GM18907 (cell line): ENCODE measurements at regions not wholly inside any gene's neighbourhood (a gene's known extent, or its start where the extent isn't known, plus 50 kb on each side); places are given as distances from the start of the nearest gene placed in this dataset.
"Not testable (repeated sequence)": the region's sequence is repeated elsewhere in the genome, so short reads cannot be mapped to it uniquely, and the experiment has no call there.

Experiments
- ATAC-seq: cut with Tn5 transposase; IDR thresholded peaks from one replicate; pipeline ENCODE4 v1.9.1; 2021; ENCODE audit warnings: mild to moderate bottlenecking, moderate library complexity; ENCODE audit not compliant: unreplicated experiment

DNA sequence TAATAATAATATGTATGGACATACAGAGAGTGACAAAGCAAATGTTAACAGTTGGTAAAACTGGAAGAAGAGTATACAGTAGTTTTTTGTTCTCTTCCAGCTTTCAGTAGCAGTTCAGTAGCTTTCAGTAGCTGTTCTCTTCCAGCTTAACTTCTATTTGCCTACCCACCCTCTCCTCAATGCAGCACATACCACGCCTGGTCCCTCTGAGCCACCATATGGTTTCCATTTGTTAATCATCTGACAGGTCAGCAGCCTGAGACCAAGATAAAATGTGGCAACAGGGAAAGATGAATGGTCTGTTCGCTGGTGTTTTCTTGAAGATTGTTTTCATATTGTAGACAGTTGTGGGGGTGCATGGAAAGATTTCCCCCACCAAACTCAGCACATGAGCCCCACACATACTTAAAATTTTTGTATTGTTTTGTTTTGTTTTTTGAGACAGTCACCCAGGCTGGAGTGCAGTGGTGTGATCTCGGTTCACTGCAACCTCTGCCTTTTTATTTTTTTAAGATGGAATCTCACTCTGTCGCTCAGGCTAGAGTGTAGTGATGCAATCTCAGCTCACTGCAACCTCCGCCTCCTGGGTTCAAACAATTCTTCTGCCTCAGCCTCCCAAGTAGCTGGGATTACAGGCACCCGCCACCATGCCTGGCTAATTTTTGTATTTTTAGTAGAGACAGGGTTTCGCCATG, 56.8 kb downstream of the ATP6V0E2 start:
- not testable (repeated sequence) for ATAC-seq

DNA sequence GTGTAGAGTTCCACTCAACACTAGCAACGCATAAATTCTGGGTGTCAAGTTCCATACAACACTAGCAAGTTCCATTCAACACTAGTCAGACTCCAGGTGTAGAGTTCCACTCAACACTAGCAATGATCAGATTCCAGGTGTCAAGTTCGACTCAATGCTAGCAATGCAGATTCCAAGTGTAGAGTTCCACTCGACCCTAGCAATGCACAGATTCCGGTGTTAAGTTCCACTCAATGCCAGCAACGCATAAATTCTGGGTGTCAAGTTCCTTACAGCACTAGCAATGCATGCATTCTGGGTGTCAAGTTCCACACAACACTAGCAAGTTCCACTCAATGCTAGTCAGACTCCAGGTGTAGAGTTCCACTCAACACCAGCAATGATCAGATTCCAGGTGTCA, 60.0 kb downstream of the ATP6V0E2 start:
- ATAC-seq, result not testable (repeated sequence)

DNA sequence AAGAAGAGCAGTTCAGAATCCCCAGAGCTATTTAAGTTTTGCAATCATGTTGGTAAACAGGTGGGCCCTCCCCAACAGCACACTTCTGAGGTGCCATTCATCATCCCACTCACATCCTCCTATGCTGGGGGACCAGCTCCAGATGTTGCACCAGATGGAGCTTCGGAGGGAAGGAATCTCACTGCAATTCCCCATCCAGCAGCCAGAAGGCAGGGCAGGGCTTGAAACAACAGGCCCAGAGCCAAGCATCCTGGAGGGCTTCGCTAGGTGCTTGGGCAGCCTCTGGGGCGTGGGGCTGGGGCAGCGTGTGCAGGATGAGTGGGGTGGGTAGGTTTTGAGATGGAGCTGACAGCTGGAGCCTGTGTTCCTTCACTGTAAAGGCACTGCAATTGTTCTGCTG, 73.6 kb downstream of the ATP6V0E2 start:
- not testable (repeated sequence) for ATAC-seq

DNA sequence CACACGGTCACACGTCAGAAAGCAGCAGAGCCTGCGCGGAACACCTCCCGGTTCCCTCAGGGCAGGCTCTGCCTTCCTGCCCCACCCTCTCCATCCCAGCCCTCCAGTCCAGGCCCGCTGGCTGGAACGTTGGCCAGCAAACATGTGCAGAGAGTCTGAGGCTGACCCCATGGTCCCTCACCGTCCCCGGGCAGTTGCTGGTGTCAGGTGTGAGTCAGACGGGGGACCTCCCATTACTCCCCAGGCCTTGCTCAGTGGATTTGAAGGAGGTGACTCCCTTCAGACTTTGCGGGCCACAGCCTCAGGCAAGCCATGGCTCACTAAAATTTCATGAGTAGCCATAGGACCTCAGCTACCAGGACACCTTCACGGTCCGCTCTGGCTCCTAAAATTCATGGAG, 74.7 kb downstream of the ATP6V0E2 start:
- not testable (repeated sequence) for ATAC-seq

DNA sequence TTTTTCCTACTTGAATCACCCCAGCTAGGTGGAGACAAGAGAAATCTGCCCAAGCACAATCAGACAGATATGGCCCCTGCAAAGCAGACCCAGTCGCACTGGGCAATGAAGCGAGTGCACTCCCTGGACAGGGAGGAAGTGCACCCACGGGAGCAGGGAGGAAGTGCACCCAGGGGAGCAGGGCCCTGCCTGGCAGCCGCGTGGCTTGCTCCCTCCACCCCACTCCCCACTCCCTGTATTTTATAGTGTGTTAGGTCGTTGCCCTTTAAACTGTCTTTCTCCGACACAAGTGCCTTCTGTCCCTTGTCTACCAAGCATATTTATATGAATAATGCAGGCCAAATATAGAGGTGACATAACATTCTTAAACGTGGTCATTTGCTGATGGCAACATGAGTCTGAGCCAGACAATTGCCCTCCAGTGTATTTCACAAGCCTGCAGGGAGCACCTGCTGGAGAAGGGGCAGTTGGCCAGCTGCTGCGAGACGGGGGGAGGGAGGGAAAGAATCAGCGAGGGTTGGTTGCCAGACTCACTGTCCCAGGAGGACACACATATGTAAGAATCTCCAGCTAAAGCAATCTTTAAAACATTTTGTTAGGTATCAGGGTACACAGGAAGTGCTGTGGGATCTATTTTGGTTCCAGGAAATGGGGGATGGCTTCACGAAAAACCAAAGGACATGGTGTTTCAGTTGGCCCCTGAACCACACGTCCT, 76.3 kb downstream of the ATP6V0E2 start:
- peak; percentile 53 for ATAC-seq

DNA sequence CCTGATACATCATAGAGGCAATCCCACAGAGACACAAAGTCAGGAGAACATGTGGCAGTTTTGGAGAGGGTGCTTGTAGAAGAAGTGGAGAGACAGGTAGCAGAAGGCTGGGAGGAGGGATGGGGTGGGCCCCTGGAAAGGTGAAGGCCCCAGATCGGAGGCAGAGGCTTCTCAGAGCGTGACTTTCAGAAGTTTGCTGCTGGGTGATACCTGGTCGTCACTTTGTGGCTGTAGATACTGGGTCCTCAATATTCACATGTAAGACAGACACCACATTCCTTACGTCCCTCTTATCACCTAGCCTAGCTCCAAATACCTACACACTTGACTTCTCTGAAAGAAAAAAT, 76.8 kb downstream of the ATP6V0E2 start:
- peak; percentile 52 for ATAC-seq

DNA sequence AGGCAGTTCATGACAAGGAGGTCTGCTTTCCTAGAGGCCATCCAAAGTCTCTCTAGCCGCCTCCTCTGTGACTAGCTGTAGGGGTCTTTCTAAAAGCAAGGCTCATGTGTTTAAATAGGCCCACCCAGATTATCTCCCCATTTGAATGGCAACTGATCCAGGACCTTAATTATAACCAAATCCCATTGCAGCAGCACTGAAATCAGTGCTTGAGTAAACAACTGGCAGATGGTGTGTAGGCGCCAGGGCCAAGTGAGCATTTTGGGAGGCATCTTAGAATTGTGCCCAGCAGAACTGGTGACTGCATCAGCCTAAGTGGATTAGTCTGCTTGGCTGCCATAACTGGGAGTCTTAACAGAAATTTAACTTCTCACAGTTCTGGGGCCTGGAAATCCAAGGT, 77.8 kb downstream of the ATP6V0E2 start:
- not testable (repeated sequence) for ATAC-seq

DNA sequence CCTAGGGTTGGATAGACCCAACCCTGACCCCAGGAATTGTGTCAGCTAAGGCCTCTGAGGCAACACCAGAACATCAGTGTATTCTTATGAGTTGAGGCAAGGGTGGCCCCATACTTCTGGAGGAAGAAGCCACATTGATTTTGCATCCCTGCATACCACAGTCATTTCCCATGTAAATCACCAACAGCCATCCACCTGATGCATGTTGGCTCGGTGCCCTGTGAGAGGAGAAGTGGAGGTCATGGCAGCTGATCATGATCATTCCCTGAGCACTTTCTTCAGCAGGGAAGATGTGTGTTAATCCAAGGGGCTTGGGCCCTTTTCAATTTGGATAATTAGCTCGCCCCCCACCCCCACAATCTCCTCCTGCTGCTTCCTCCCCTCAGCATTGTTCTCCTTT, 85.1 kb downstream of the ATP6V0E2 start:
- not testable (repeated sequence) for ATAC-seq

DNA sequence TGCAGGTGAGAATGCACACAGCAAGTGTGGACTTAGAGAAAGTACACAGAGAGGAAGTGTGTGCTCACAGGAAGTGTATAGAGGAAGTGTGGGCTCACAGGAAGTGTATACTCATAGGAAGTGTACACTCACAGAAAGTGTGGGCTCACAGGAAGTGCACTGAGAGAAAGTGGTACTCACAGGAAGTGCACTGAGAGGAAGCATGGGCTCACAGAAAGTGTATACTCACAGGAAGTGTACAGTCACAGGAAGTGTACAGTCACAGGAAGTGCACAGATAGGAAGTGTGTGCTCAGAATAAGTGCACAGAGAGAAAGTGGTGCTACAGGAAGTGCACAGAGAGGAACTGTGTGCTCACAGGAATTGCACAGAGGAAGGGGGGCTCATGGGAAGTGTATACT, 87.1 kb downstream of the ATP6V0E2 start:
- not testable (repeated sequence) for ATAC-seq

DNA sequence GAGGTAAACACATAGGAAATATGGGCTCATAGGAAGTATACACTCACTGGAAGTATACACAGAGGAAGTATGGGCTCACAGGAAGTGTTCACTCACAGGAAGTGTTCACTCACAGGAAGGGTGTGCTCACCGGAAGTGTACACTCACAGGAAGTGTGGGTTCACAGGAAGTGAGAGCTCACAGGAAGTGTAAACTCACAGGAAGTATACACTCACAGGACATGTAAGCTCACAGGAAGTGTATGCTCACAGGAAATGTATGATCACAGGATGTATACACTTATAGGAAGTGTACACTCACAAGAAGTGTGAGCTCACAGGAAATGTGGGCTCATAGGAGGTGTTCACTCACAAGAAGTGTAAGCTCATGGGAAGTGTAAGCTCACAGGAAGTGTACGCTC, 88.1 kb downstream of the ATP6V0E2 start:
- not testable (repeated sequence) for ATAC-seq

DNA sequence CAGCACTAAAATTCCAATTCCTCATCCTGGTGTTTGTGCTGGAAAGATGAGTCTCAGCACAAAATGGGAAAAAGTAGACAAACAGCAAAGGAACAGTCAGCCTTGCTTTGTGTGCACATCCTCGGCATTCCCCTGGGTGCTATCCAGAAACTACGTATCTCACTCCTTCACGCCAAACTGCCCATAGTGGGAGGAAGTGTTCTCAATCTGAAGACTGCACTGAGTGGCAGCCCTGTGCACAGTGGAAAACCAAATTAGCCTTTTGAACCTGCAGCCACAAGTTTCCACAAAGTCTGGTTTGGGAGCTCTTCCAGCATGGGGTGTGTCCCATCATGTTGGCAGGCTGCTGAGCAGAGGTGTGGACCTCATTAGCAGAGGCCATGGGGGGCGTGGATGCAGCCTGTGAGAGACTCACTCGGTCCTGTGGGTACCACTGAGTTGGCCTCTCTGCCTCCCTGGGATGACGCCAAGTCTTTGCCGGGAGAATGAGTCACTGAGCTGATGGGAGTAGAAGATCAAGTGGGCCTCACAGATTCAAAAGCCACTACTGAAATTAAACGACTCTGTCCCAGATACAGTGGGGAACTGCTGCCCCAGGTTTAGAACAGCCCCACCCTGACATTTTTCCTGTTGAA, 89.0 kb downstream of the ATP6V0E2 start:
- not testable (repeated sequence) for ATAC-seq

DNA sequence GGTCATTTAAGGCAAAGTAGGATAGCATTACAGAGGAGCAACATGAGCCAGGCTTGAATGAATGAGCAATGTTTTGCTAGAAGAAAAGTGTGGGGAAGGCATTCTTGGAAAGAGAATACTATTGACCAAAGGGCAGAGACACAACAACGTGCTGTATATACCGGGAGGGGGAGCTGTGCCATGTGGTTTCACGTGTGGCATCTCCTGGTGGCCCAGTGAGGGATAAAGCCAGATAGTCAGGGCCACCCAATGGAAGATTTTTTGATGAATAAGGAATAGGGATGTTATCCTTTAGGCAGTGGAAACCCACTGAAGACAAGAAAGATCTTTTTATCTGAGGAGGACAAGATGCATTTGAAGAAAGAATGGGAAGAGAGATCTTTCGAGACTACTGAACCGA, 90.2 kb downstream of the ATP6V0E2 start:
- not testable (repeated sequence) for ATAC-seq

DNA sequence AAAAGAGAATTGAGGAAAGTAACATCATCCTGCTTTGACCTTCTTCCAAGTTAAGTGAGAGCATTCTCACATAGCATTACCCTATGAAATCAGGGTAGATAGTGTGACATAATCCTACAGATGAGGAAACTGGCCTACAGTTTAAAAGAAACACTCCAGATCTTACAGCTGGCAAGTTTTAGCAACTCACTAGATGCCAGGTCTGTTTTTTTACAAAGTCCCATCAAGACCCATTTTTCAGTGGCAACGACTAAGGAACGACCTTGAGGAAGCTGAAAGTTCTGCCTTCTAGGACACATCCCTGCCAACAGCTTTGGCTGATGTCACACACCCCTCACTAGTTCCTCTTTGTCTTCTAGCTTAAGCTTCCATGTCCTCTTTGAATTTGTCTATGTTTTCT, 92.7 kb downstream of the ATP6V0E2 start:
- not testable (repeated sequence) for ATAC-seq

DNA sequence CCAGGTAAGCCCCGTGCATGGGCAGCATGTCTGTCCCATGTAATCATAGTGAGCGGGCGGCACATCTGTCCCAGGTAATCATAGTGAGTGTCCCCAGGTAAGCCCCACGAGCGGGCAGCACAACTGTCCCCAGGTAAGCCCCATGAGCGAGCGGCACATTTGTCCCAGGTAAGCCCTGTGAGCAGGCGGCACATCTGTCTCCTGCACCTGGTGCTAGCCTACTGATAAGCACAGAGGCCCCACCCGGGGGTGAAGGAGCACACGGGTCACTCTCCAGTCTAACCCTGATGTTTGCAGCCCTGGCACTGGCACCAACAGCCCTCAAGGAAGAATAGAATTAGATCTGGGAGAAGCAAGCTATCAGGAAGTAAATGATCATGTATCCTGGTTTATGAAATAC, 99.2 kb downstream of the ATP6V0E2 start:
- ATAC-seq, result not testable (repeated sequence)

DNA sequence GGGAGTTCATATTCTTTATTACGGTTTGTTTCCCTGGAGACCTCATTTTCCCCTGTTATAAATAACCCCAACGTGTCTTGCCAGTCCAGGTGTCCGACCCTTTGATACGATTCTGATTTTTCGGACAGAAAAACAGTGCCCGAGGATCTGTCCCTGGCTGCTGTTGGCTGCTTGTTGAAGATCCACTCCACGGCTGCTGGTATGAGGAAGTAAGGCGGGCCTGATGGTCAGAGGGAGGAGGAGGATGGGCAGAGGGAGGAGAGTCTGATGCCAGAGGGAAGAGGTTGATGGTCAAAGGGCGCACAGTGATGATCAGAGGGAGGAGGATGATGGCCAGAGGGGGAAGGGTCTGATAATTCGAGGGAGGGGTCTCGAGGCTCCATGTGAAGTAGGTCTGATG, 99.9 kb downstream of the ATP6V0E2 start:
- not testable (repeated sequence) for ATAC-seq

DNA sequence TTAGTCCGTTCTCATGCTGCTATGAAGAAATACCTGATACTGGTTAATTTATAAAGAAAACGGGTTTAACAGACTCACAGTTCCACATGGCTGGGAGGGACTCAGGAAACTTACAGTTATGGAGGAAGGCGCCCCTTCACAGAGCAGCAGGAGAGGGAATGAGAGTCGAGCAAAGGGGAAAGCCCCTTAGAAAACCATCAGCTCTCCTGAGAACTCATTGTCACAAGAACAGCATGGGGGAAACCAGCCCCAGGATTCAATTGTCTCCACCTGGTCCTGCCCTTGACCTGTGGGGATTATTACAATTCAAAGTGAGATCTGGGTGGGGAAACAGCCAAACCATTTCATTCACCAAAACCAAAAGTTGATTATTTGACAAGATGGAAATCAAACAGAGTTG, 101.8 kb downstream of the ATP6V0E2 start:
- ATAC-seq, result not testable (repeated sequence)

DNA sequence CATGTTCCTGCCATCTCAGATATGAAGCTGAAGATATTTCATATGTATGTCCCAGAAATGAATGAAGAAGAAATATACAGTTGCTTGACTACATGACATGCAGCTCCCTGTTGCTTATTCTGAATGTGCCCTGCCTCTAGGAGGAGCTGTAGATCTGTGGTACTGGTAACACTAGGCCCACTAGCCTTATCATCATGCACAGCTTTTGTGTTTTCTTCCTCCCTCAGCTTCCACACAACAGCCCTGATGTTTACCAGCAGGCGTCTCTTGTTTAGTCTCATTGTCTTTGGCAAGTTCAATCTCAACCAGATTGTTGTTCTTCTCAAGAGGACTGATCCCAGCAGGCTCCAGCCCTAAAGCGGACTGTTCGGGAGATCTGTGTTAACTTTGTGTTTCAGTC, 104.8 kb downstream of the ATP6V0E2 start:
- ATAC-seq, result not testable (repeated sequence)

DNA sequence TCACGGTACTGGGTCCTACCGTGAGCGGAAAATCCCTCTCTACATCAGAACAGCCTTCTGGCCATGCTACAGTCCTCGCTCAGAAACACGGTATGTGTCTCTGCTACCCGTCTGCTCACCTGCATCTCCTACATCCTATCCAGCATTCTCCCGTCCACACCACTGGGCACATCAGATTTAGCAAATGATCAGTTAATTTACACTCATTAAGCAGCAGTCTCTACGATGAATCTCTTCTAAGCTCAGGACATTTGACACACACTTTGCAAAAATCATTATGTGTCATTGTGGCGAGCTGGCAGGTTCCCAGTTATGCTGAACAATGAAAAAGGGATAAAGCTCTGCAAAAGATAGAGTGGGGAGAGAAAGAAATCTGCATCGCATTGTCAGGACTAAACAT, 105.2 kb downstream of the ATP6V0E2 start:
- not testable (repeated sequence) for ATAC-seq

DNA sequence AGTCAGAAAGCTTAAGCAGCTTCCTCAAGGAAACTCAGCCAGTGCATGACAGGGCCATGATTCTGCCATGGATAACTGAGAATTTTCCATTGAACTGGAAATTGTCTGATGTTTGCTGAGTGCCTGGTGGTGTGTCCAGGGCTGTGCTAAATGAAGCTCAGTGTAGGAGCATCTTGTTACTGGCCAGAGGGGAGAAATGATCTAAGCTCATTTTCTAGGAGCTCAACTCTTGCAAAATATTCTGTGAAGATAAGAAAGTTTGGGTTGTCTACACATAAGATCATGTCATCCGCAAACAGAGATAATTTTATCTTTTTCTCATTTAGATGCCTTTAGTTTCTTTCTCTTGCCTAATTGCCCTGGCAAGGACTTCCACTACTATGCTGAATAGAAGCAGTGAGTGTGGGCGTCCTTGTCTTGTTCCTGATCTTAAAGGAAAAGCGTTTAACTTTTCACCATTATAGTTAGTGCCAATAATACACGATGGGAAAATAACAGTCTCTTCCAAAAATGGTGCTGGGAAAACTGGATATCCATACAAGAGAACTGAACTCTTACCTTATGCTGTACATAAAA, 108.9 kb downstream of the ATP6V0E2 start:
- ATAC-seq, result not testable (repeated sequence)

DNA sequence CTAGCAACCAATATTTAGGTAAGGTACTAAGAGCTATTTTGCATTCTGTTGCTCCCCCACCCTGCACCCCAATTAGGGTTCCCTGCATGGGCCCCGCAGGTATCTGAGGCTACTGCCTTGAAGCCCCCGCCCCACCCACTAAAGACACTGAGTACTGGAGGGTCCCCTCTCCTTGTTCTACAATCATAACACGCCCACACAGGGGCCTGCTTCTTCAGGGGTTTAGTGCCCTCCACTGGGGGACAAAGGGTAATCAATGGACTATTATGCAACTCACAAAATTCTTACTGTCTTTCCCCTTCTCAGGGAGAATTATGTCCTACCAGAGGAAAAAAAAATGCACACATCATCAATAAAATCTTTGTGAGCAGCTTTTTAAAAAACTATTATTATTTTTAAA, 113.1 kb downstream of the ATP6V0E2 start:
- ATAC-seq, result not testable (repeated sequence)

DNA sequence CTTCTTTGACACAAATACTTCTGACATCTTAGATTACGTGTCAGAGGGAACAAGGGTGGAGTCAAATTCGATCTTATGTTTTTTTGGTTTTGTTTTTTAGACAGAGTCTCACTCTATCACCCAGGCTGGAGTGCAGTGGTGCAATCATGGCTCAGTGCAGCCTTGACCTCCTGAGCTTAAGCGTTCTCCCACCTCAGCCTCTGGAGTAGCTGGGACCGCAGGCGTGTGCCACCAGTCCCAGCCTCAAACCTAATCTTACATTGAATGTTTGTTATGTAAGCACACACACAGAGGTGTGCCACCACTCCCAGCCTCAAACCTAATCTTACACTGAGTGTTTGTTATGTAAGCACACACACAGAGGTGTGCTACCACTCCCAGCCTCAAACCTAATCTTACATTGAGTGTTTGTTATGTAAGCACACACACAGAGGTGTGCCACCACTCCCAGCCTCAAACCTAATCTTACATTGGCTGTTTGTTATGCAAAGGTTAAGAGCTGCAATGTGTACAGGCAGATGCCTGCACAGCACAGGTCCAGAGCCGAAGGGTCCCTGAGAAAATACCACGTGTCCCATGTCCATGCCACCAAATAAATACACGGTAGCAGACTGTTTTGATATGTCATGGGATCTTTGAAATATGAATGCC, 118.0 kb downstream of the ATP6V0E2 start:
- ATAC-seq, result not testable (repeated sequence)
